ENCODE measurements at regions not wholly inside any gene's neighbourhood (a gene's known extent, or its start where the extent isn't known, plus 50 kb on each side); places are given as distances from the start of the nearest gene placed in this dataset.

- Histone ChIP-seq H3K27me3 (no peaks in the 10 kb centered on the region), H3K36me3 (replicated peaks; ENCODE audit: insufficient read depth, low read depth) (no peaks in the 10 kb centered on the region), H3K79me2 (no peaks in the 10 kb centered on the region), H3K4me3 (no peak overlapping the region), H3K9me2 (replicated peaks; ENCODE audit: insufficient read depth) (no peaks in the 10 kb centered on the region), H3K4me2 (no peak overlapping the region), H2AFZ (no peak overlapping the region), H3K9me3 (ENCODE audit: low read depth) (no peaks in the 10 kb centered on the region), H3K27ac (no peak overlapping the region), H3K4me1 (ENCODE audit: insufficient read depth) (no peaks in the 10 kb centered on the region), H4K20me1 (ENCODE audit: insufficient read depth, poor library complexity, severe bottlenecking) (no peaks in the 10 kb centered on the region)
- 83% methylated on average over 4 of the region's 4 CpGs for WGBS (ENCODE audit: low lambda C conversion rate, missing lambda C conversion rate)
- TF ChIP-seq EZH2phosphoT487 (IDR thresholded peaks at IDR 0.05; ENCODE audit: low read depth, severe bottlenecking, unreplicated experiment): no peak
- TF ChIP-seq EZH2 (IDR thresholded peaks at IDR 0.05; ENCODE audit: borderline replicate concordance): no peak
- no peak for TF ChIP-seq CTCF (IDR thresholded peaks at IDR 0.05; ENCODE audit: poor library complexity)
- no peak for DNase-seq (ENCODE audit: low spot score)
Measured at GRCh38 chr2:235112365-235112764, 160.5 kb downstream of the SH3BP4 start.

DNA sequence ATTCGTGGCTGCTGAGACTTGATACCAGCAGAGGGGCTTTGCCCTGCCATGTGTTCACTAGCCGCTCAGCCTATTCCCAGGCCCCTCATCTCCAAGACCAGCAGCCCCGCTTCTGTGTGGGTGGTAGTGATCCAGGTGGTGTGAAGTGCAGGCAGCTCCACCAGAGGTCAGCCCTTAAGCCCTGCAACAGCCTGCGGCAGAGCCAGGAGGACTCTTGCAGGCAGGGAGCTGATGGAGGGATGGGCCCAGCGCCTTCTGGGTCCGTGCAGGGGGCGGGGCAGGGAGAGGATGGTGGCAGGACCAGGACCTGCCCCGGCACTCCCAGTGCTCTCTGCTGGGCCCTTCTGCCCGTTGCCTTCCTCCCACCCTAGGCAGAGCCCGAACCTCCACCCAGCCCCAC lies 162.0 kb downstream of the SH3BP4 start:
- Histone ChIP-seq H3K9me3 (ENCODE audit: low read depth) (no peaks in the 10 kb centered on the region), H3K36me3 (replicated peaks; ENCODE audit: insufficient read depth, low read depth) (no peaks in the 10 kb centered on the region), H3K79me2 (no peaks in the 10 kb centered on the region), H3K4me3 (no peak overlapping the region), H3K4me1 (ENCODE audit: insufficient read depth) (no peaks in the 10 kb centered on the region), H4K20me1 (ENCODE audit: insufficient read depth, poor library complexity, severe bottlenecking) (no peaks in the 10 kb centered on the region), H2AFZ (no peak overlapping the region), H3K27ac (no peak overlapping the region), H3K9me2 (replicated peaks; ENCODE audit: insufficient read depth) (no peaks in the 10 kb centered on the region), H3K4me2 (no peak overlapping the region), H3K27me3 (no peaks in the 10 kb centered on the region)
- 46% methylated on average over 10 of the region's 10 CpGs for WGBS (ENCODE audit: low lambda C conversion rate, missing lambda C conversion rate)
- DNase-seq (ENCODE audit: low spot score): no peak
- no peak for TF ChIP-seq EZH2 (IDR thresholded peaks at IDR 0.05; ENCODE audit: borderline replicate concordance)
- no peak for TF ChIP-seq CTCF (IDR thresholded peaks at IDR 0.05; ENCODE audit: poor library complexity)
- TF ChIP-seq EZH2phosphoT487 (IDR thresholded peaks at IDR 0.05; ENCODE audit: low read depth, severe bottlenecking, unreplicated experiment): no peak

DNA sequence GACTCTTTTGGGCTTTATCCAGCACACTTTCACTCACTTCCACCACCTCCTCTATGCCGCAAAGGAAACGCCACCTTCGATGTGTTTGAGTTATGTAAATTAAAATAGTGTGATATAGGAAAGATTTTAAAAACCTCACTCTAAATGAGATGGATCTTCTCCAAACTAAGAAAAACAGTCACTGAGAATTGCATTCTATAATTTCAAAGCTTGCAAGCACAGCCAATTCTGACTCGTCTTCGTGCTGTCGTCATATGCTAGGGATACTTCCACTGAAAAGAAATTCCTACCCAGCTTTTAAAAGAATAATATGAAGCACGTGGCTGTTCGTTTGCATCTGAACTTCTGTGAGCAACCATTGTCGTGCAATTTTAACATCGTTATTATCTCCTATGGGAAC lies 162.5 kb downstream of the SH3BP4 start:
- no peaks in the 10 kb centered on the region for H3K9me3 ChIP-seq (ENCODE audit: low read depth)
- no peak for DNase-seq (ENCODE audit: low spot score)
- no peaks in the 10 kb centered on the region for H3K4me1 ChIP-seq (ENCODE audit: insufficient read depth)
- TF ChIP-seq EZH2 (IDR thresholded peaks at IDR 0.05; ENCODE audit: borderline replicate concordance) (no peak), EZH2phosphoT487 (IDR thresholded peaks at IDR 0.05; ENCODE audit: low read depth, severe bottlenecking, unreplicated experiment) (no peak), CTCF (IDR thresholded peaks at IDR 0.05; ENCODE audit: poor library complexity) (no peak)
- H3K36me3 ChIP-seq (replicated peaks; ENCODE audit: insufficient read depth, low read depth): no peaks in the 10 kb centered on the region
- no peak overlapping the region for H3K4me2 ChIP-seq
- 93% methylated on average over 10 of the region's 10 CpGs for WGBS (ENCODE audit: low lambda C conversion rate, missing lambda C conversion rate)
- H3K9me2 ChIP-seq (replicated peaks; ENCODE audit: insufficient read depth): no peaks in the 10 kb centered on the region
- no peaks in the 10 kb centered on the region for H3K27me3 ChIP-seq
- H4K20me1 ChIP-seq (ENCODE audit: insufficient read depth, poor library complexity, severe bottlenecking): no peaks in the 10 kb centered on the region
- no peak overlapping the region for H2AFZ ChIP-seq
- no peak overlapping the region for H3K27ac ChIP-seq
- H3K79me2 ChIP-seq: no peaks in the 10 kb centered on the region
- no peak overlapping the region for H3K4me3 ChIP-seq

GRCh38 chr2:235115521-235115920 lies 163.7 kb downstream of the SH3BP4 start:
- WGBS (ENCODE audit: low lambda C conversion rate, missing lambda C conversion rate): 95% methylated on average over 4 of the region's 4 CpGs
- H3K27ac ChIP-seq: no peak overlapping the region

More at GRCh38 chr2:235115521-235115920, 163.7 kb downstream of the SH3BP4 start:
- TF ChIP-seq EZH2 (IDR thresholded peaks at IDR 0.05; ENCODE audit: borderline replicate concordance) (no peak), CTCF (IDR thresholded peaks at IDR 0.05; ENCODE audit: poor library complexity) (no peak), EZH2phosphoT487 (IDR thresholded peaks at IDR 0.05; ENCODE audit: low read depth, severe bottlenecking, unreplicated experiment) (no peak)
- H3K4me3 ChIP-seq: no peak overlapping the region
- H3K9me3 ChIP-seq (ENCODE audit: low read depth): no peaks in the 10 kb centered on the region
- H3K4me2 ChIP-seq: no peak overlapping the region
- no peaks in the 10 kb centered on the region for H3K4me1 ChIP-seq (ENCODE audit: insufficient read depth)
- no peaks in the 10 kb centered on the region for H3K79me2 ChIP-seq
- no peaks in the 10 kb centered on the region for H3K36me3 ChIP-seq (replicated peaks; ENCODE audit: insufficient read depth, low read depth)
- no peak overlapping the region for H2AFZ ChIP-seq
- H3K27me3 ChIP-seq: no peaks in the 10 kb centered on the region
- no peak for DNase-seq (ENCODE audit: low spot score)
- H3K9me2 ChIP-seq (replicated peaks; ENCODE audit: insufficient read depth): no peaks in the 10 kb centered on the region
- no peaks in the 10 kb centered on the region for H4K20me1 ChIP-seq (ENCODE audit: insufficient read depth, poor library complexity, severe bottlenecking)

Data from hepatocyte (in vitro differentiated cells).